HG03442 (cell line): ENCODE measurements at regions not wholly inside any gene's neighbourhood (a gene's known extent, or its start where the extent isn't known, plus 50 kb on each side); places are given as distances from the start of the nearest gene placed in this dataset.
A peak's percentile ranks its signal among the peaks of the same experiment; 100 is the strongest.

Experiments used
- ATAC-seq: cut with Tn5 transposase; IDR thresholded peaks from one replicate; pipeline ENCODE4 v1.9.1; 2021; ENCODE audit warnings: mild to moderate bottlenecking, moderate library complexity; ENCODE audit not compliant: unreplicated experiment

DNA sequence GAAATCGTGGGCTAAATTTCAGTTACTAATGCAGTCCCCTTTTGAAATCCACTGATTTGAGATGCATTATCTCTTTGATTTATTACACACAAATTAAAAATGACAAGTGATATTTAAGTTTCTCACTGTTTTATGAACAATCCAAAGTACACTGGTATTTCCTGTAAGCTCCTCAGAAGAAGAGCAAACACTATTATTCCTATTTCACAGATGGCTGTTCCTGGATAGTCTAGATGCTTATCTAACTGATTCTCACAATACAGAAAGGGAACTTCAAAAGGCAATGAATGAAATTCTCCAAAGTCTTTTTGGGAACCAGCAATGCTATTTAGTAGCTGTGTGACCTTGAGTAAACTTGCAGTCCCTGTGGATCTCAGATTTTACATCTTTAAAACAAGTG lies 404.7 kb upstream of the DAB2 start:
- no peak for ATAC-seq

DNA sequence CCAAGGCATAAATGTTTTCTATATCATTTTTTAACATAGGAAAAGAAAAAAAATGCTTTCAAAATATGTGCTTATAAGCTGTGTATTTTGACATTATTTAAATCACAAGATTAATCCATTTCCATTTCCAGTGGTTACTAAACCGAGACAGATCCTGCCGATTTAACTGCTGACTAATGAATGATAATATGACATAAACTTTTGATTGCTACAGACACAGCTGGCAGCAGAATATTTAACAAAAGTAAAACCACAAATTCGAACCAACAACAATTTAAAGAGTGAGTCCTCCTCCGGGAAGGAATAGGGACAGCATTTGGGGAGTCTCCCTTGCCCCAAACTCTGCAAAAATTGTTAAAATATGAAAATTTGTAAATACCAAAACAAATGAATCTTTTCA lies 401.3 kb upstream of the DAB2 start:
- no peak for ATAC-seq

DNA sequence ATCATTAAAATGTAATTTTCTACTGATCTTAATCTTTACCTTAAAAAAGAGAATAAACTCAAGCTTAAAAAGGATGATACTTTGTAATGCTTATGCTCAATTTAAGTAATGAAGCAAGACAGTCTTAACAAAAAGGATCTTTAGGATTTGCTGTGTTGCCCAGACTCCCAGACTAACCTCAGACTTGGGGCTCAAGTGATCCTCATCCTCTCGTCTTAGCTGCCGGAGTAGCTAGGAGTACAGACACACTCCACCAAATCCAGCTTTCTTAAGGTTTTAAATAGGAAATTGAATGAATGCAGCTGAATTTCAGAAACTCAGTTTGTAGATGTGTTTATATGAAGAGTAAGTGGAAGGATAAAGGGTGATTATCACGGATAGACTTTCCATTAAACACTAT lies 400.5 kb upstream of the DAB2 start:
- ATAC-seq: no peak

DNA sequence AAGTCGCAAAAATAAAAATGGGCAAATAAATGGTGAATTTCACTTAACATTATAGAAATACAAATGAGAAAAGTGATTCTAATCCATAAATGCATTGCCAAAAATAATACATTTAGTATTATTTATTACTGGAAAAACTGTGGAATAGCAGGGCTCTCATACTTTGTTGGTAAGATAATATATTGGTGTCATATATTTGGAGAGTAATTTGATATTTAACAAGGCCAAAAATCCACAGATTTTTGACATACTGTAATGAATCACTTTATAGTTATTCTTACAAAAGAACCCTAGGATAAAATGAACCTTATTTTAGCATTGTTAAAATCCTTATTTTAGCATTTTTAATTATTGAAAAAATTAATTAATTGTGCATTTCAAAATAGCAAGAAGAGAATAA lies 397.2 kb upstream of the DAB2 start:
- ATAC-seq: no peak

DNA sequence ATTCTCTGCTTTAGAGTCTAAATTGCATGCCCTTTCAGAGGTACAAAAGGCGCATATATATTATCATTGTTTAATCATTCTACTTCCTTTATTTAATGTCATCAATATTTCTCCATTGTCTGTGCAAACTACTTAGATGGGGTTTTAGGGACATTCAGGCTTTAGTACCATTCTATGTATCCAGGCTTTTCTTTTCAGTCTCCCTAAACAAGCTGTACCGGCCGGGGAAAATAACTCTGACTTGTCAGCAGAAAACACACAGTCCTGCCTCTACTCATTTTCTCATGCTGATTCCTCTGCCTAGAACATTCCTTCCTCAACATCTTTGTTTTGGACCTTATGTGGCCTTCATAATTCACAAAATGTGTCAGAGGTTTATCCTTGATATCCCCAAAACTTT lies 392.1 kb upstream of the DAB2 start:
- no peak for ATAC-seq

DNA sequence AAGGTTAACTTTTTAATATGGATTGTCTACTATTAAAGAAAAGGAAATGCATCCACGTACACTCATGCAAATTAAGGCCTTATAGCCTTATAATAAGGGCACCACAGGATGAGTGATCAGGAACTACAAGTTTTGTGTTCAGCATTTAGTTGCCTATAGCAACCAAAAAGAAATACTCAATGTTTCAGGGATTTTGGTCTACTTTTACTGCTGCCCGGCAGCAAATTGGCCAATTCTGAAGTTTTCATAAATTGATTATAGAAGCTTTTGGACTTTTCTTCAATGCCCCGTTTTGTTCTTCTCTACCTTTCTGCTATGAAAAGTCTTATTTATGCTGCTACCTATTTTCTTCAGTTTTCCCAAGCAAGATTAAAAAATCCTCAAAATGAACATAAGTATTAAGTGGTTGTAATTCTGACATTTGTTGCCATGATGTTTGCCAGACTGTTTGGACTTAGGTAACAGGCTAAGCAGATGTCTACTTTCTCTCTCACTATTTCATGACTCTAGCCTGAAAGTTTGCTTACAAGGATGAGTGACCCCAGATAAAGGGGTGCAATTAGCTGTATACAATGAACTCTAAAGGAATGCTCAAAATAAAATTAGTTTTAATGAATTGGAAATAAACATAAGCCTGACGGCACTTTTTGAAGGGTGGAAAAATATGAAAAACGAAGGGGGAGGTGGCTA lies 391.5 kb upstream of the DAB2 start:
- ATAC-seq: no peak

DNA sequence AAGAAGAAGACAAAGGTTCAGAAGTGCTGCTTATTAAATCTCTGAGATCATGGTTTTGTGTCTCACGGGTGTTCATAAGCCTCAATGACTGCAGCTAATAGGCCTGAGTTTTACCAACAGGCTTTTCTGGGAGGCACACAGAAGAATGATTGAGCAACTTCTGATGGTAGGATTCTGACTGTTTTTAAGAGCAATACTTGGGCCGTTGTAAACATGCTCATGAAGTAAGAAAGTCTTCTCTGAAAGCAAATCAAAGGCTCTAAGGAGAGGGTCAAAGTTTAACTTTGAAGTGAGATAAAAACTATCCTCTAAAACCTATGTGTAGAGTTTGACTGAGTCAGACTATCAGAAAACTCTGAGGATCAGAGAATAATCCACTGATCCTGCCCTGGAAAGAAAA lies 390.9 kb upstream of the DAB2 start:
- no peak for ATAC-seq

DNA sequence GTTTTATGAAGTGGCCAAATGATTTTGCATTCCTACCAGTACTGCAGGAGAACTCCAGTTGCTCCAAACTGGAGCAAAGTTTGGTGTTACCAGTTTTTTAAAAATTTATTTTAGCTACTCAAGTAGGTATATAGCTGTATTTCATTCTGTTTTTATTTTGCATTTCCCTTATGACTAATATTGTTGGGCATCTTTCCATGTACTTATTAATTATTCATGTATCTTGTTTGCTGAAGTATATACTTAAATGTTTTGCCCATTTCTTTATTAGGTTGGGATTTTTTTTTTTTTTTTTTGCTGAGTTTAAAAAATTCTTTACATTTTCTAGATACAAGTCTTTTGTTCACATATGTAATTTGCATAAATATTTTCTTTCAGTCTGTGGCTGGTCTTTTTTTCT lies 386.6 kb upstream of the DAB2 start:
- no peak for ATAC-seq

DNA sequence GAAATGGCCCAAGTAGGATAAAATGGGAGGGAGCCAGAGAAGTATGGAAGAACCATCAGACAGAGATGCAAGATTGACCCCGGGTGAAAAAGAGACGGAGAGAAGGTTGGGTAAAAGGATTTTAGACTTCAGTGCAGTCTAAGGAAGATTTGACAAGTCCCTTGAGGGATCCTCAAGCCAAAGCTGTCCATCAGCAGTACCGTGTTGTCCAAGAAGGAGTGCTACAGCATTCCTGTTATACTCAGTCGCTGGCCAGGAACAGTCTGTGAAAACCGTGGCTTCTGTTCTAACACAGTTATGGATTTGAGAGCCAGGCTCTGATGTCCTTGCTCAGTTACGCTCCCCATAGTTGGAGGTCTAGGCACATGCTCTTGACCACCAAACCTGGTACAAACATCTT lies 383.9 kb upstream of the DAB2 start:
- ATAC-seq: no peak

DNA sequence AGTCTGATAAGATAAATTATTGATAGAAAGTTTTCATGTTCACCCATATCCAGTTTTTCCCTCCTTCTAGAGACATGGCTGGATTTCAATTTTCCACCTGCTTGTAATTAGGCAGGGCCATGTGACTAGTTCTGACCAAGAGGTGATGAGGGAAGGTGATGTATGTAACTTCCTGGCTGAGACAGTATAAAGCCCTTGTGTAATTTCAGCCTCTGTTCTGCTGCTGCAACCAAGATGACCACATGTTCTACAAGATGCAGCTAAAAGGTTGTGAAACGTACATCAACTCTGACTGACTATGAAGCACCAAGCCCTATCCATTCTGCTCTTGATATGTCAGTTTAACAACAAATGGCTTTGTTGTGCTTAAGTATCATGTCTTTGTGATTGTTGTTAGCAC lies 376.5 kb upstream of the DAB2 start:
- no peak for ATAC-seq

DNA sequence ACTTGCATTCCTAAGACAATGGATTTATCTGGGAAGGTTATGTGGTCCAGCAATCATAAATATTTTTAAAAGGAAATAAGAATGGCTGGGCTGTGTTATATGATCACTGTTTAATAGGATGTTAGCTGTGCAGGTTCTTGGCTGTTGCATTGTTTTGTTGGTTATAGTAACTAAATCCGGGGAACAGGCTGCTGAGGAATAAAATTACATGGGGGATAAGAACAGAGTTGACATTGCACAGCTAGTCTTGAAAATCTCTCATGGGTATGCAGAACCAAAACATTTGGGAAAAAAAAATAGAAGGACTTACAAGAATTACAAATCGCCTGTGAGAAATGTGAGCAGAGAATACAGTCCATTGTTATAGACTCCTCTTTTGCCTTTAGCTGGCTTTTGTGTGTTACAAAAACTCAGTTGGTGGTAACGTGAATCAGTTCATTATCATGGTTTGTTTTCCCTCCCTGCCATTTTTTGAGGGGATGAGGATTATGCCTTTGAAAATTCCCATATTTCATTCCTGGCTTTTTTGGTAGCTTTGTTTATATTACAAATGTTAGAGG lies 375.3 kb upstream of the DAB2 start:
- no peak for ATAC-seq

DNA sequence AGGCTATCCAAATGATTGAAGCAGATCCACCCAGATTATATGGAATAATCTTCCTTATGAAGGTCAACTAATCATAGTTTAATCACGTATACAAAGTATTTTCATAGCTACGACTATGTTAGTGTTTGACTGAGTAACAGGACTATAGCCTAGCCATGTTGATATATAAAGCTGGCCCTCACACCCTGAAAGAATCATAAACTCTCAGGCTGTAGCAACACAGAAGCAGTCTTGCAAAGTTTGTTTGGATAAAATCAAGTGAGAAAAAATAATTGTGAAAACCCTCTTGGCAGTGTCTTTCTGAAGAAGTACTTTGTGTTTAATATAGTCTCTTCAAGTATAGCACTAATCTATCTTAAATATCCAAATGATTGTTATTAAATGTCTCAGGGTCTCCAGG lies 374.5 kb upstream of the DAB2 start:
- ATAC-seq: no peak

DNA sequence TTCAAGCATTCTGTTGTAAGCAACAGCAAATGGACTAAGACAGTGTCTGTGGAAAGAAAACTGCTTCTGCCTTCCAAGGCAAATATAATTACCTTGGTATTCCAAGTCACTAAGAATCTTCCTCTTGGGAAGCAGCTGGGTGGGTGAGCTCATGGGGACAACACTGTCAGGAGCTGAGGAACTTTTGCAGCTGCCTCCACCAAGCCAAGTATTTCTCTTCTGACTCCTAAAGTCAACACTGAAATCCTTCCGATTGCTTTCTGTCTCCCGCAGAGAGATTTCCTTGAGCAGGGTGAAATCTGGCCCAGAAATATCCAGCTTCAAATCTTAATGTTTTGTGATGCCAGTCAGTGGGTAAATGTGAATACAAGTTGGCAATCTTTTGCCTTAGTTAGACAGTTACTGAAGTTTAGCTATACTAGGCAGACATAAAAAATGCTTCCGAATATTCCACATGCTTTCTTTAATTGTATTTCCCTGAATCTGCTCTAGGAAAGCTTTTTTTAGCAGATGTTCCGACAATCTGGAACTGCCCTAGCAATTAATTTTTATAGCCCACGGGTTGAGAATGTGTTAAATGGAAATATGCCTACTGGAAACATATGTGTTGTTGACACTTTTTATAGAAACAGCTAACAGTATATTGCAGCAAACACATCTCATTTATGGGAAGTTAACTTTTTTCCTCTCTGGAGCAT lies 369.9 kb upstream of the DAB2 start:
- no peak for ATAC-seq

DNA sequence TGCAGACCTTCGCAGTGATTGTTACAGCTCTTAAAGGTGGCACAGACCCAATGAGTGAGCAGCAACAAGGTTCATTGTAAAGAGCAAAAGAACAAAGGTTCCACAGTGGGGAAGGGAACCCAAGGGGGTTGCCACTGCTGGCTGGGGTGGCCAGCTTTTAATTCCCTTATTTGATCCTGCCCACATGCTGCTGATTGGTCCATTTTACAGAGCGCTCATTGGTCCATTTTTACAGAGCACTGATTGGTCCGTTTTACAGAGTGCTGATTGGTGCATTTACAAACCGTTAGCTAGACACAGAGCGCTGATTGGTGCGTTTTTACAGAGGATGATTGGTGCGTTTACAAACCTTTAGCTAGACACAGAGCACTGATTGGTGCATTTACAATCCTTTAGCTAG lies 360.6 kb upstream of the DAB2 start:
- no peak for ATAC-seq

DNA sequence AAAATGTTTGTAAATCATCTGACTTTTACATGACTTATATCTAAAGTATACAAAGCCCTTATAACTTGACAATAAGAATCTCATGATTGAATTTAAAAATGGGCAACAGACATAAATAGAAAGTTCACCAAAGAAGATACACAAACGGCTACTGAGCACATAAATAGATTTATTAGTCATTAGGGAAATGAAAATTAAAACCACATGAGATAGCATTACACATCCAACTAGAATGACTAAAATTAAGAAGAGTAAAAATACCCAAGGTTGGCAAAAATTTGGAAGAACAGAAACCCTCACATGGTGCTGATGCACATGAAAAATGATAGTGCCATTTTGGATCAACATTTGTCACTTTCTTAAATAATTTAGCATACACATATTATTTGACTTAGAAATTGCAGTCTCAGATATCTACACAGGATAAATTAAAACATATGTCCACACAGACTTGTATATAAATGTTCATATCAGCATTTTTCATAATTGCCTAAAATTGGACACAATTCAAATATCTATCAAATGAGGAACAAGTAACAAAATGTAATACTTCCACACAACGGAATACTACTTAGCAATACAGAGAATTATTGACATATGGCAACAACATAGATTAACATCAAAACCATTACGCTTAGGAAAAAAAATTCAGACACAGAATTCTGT lies 359.1 kb upstream of the DAB2 start:
- peak; percentile 93 for ATAC-seq

DNA sequence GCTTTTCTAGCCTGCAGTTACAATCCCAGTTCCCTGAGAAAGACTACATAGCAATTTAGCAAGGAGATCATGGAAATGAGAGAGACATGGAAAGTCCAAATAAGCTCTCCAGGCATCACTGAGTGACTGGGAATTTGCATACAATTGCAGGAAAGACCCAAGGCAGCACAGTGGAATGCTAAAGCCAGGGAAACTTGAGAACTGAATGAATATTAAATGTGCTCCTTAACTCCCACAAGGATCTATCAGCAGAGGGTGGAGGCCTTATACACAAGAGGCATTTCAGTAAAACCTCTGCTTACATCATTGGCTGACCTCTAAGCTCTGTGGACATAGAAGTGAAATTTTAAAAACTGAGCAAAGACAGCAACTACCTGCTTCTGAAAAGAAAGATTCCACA lies 355.6 kb upstream of the DAB2 start:
- ATAC-seq: no peak

DNA sequence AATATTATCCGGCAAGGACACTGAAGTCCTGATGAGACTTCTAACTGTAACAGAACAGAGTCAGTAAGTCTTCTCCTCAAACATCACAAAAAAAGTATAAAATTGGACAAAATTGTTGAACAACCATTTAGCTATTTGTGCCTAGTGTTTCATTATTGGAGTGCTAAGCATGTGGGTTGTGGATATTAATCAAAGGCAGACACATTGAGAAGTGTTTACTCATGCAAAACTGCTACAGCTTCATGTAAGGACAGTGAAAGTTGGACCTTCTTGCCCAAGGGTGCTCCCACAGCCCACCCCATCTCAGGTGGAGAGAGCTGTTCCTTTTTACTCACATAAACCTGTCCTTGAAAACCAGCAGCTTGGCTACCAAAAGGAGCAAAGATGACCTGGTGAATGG lies 355.1 kb upstream of the DAB2 start:
- ATAC-seq: no peak

DNA sequence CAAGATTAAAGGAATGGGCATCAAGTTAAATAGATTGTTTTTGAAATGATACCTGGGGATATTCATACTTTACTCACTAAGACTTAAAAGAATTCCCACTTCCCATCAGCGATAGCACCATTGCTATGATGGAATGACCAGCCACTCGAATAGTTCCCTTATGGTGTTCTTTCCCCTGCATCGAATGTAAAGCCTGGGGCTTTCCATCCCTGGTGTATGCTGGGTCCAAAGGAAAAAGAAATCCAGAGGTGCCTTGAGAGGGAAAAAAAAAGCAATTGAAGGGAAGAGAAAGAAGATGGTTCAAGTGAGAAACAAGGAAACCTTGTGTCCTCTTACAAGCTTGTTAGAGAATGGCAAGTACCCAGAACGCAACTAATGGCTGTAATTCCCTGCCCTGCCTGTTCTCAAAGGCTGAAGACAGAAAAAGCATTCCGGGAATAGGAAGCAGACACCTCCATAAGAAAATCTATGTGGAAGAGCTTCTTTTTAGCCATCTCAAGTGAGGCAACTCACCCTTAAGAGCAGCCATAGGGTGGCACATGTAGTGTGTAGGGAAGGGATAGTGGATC lies 351.1 kb upstream of the DAB2 start:
- ATAC-seq: no peak

DNA sequence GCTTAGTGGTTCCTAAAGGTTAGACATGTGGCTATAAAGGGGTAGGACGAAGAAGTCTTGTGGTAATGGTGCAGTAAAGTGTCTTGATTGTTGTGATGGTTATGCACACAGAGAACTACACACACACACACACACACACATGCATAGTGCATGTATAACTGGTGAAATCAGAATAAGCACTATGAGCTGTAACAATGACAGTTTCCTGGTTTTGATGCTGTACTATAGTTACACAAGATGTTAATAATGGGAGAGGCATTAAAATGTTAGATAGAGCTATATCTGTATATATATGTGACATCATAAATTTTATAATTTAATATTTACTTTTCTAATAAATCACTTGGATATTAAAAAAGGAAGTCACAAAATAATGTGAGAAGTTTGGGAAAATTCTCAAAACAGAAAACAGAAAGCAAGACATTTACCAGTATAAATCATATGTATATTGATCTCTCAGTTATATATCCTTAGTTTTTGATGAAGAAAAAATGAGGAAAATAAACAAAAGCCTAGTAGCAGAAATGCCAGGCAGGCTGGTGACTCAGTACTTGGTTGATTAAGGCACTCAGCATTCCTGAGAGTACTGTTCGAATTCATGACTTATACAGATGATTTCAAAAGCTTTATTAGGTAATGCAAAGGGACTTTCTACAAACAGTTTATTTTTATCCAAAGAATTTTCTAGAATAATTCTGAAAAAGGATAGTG lies 350.5 kb upstream of the DAB2 start:
- ATAC-seq: no peak

DNA sequence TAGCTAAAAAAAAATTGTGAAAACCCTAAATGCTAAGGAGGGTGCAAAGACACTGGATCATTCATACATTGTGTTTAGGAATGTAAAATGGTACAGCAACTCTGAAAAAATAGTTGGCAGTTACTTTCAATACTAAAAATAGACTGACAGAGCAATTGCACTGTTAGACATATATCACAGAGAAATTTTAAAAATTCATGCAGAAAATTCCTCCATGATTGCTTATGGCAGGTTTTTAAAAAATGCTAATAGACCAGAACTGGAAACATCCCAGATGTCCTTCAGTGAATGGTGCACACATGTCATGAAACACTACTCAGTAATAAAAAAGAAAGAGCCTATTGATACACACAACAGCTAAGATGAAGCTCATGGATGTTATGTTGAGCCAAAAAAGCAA lies 349.8 kb upstream of the DAB2 start:
- no peak for ATAC-seq

DNA sequence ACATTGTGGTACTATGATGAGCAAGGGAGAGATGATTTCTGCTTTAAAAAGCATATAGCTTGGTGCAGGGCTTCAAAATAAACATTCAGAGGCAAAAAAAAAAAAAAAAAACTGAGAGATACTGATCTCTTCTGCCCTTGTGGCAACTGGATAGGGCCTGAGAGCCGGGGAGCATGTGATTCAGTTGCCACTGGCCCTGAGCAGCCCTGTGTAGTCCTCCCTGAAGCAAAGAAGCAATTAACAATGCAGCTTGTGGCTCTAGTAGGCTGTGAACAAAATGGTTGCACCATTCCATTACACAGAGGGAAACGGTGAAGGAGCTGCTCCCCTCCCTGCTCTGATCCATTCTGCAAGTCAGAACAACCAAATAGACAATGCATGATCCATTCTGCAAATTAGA lies 347.5 kb upstream of the DAB2 start:
- ATAC-seq: no peak
